ENCODE measurements at regions not wholly inside any gene's neighbourhood (a gene's known extent, or its start where the extent isn't known, plus 50 kb on each side); places are given as distances from the start of the nearest gene placed in this dataset.
"Not testable (repeated sequence)": the region's sequence is repeated elsewhere in the genome, so short reads cannot be mapped to it uniquely, and the experiment has no call there.

DNA sequence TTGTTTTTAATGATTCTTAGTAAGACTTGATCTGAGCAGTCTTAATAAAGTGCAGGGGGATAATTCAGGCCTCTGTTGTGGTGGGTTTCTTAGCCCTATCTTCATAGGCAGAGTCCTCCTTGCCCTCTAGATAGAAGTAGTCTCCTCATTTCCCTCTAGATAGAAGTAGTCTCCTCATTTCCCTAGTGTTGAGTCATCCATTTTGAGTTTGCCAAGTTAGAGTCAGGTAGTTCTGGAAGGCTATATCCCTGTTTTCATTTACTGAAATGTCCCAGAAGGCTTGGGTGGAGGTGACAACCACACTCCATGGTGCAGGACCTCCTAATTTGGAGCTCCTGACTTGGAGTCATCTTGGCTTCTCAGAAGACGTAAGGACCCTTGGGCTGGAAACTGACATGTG is 384.6 kb downstream of the MLLT3 start:
- DNase-seq = no peak

DNA sequence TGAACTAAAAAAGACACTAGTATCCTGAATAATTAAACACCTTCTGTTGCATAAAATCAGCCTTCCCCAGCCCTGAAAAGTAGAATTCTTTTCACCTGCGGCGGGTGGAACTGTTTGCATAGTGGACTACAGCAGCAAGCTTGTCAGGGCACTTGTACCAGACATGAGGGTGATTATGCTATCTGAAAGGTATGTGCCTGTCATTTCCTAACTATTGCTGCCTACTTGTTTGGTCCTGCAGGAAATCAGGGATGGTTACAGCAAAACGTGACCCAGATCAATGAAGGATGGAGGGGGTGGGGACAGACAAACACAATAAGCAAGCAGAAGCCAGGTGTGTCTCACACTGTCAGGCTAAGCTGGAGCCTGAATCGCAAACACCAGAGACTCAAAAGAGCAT is 385.6 kb downstream of the MLLT3 start:
- no peak for DNase-seq

DNA sequence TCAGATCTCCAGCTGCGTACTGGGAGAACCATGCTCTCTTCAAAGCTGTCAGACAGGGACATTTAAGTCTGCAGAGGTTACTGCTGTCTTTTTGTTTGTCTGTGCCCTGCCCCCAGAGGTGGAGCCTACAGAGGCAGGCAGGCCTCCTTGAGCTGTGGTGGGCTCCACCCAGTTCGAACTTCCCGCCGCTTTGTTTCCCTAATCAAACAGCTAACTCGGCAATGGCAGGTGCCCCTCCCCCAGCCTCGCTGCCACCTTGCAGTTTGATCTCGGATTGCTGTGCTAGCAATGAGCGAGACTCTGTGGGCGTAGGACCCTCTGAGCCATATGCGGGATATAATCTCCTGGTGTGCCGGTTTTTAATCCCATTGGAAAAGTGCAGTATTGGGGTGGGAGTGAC is 387.1 kb downstream of the MLLT3 start:
- DNase-seq = not testable (repeated sequence)

DNA sequence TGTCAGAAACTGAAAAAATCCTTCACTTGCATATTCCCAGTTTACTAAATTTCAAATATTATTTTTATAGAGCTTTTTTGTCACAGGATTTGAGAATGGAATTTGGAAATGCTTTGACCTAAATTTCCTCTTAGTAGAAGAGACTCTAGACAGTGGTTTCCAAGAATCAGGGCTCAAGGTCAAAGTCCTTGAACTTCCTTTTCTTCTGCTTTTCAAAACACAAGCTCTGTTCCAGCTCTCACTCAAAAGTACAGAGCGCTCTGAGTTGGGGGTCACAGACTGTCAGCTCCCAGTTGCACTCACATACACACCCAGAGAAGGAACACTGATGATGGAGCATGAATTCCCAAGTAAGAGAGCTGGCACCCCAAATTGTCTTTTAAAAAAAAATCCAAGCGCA is 394.2 kb downstream of the MLLT3 start:
- no peak for DNase-seq

DNA sequence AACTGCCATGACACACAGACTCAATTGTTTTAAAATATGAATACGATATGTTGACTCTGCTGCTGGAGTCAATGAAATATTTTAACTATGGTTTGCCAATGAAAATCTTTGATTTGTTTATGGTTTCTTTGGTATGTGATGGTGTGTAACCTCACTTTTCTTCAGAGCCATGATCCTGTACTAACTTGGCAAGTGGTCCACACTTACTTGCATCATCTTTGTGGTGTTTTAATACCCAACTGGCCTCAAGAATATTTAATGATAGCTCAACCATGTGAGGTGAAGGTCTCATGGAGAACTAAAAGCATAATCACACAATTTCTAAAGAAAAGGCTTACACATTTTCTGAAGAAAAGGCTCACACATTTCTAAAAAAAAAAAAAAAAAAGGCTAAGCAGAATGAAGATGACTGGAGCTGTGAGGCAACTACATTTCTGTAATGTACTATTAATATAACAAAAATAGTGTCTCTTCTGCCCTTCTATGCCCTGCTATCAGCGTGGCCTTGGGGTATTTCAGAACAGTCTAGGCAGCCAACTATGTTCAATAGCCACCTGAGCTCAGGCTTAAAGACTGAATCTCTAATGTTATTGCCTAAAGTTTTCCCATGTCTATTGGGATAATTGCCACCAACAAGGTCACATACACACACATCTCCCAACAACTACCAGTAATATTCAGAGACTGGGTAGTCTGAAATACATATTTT is 395.0 kb downstream of the MLLT3 start:
- DNase-seq = no peak

DNA sequence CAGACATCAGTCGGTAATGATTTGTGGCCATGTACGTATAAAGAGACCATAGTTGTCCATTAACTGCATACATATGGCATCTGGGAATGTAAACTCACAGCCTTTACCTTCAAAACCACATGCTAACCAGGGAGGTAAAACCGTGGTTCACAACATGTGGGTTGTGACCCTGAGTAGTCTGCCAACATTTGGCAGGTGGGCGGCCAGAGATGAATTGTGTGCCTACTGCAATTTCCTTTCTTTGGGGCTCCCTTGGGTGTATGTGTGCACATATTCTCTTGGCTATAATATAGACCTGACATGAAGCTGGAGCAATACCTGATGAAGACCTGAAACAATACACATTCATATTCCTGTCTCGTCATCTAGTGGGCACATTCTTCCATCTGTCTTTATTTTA is 396.0 kb downstream of the MLLT3 start:
- DNase-seq = no peak

DNA sequence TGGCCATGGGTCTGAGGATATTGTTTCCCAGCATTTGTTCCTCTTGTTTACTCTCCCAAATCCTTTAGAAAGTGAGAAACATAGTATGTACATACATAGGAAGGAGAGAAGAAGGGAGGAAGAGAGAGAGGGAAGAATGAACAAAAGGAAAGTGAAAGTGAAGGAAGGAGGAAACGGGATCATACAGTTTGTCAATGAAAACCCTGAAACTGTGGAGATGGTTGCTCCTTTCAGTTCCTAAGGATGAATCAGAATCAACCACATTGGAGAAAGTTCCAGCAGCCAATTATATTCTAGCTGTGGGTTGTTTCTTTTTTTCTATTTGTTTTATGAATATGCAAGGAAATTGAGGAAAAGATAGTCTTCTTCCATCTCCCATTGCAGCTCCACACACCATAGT is 396.5 kb downstream of the MLLT3 start:
- no peak for DNase-seq

DNA sequence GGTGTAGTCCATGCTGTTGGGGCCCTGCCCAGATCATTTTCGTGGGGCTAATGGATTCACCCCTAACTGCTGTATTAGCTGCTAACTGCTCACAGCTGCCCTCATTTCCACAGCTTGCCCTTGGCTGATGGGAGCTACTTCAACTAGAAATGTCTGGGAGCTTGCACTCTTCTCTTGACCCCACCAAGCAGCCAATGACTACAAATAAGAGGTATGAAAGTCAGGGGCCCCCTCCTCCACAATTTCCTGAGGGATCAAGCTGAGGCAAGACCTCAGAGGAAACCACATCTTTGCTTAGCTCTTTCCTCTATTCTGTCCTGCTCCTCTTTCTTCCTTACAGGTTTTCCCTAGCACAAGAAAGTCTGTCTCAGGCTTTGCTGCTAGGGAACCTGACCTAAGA is 397.5 kb downstream of the MLLT3 start:
- DNase-seq = no peak

DNA sequence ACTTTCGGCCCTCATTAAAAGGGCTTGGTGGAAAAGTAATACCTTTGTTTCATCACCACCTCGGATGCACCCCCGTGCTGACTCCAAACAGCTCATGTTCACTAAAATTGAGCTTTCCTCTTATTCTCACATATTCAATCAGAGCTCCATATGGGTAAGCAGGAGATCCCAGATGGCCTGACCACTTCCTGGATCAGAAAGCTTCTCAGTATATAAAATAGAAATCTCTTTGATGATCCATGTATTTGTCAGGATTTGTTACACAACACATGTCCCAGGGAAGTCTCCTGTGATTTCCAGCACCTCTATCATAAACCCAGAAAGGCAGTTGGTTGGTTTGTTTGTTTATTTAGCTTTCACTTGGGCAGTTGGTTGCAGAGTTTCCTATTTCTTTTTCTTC is 402.0 kb downstream of the MLLT3 start:
- DNase-seq = no peak

DNA sequence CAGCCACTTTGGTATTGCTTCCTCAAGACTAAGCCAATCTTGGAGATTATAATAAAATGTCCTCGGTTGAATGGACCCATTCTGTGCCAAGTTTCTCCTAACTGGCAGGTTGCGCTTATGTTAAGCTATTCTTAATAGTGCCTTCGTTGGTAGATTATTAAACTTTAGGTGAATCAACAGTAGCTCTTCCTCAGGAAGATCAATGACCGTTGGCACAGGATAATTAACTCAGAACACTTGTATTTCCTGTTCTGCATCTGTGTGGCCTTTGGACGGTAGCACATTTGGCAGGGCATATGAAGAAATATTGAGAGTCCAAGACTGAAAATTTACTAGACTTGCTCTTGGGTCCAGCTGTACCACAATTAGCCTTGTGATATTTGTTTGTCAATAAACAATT is 402.9 kb downstream of the MLLT3 start:
- no peak for DNase-seq

DNA sequence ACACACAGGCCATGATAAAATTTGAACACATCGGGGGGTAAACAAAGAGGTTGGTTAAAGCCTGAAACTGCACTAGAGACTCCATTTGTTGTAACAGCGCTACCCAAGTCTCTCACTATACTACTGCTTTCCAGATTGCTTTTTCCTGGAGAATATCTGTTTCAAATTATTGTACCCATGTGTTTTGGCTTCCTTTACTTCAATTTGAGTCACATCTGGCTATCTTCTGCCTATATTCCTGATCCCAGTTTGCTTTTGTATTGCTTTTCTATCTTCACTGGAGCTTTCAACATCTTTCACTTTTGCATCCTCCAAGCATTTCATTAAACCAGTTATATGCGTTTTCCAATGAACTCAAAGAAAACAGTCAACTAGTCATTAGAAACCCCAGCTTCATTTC is 404.7 kb downstream of the MLLT3 start:
- no peak for DNase-seq

DNA sequence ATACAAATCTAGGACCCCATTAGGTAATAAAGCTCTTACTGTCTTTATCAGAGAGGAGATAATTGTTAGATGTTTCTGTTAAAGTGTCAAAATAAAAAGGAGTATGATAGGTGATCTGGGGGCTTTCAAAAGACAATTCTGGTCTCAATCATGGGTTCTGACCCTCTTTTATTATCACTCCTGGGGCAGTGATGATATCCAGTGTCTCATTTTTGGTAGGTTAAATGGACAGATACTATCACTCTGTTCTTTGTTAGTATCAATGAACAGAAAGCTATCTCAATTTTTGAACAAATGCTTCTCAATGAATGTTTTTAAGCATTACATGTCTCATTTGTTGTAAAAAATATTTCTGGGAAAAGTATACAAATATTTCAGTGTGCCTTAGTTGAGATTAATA is 405.9 kb downstream of the MLLT3 start:
- DNase-seq = no peak

DNA sequence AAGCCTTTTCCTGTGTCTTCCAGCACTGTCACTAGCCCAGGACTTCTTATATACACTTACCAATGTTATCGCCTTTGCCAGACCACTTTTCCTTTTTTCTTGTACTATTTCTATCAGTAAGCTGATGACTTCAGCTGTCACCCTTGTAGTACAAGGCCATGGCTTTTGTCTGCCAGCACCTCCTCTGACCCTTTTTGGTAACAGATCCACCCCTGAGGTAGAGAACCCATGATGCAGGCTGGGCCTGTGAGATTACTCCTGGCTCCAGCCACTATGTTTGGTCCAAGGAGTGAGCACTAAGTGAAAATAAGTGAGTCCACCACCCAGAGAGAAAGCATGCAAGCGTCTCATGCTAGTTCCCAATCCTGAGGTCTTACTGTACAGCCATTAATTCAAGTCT is 406.7 kb downstream of the MLLT3 start:
- no peak for DNase-seq

DNA sequence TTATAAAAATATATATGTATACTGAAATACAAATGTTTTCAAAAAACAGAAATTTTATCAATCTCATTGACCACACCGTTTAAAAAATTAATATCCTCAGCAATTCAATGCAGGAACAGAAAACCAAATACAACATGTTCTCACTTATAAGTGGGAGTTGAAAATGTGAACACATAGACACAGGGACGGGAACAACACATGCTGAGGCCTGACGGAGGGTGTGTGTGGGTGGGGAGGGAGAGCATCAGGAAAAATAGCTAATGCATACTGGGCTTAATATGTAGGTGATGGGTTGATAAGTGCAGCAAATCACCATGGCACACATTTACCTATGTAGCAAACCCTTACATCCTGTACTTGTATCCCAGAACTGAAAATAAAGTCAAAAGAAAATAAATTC is 409.5 kb downstream of the MLLT3 start:
- no peak for DNase-seq

DNA sequence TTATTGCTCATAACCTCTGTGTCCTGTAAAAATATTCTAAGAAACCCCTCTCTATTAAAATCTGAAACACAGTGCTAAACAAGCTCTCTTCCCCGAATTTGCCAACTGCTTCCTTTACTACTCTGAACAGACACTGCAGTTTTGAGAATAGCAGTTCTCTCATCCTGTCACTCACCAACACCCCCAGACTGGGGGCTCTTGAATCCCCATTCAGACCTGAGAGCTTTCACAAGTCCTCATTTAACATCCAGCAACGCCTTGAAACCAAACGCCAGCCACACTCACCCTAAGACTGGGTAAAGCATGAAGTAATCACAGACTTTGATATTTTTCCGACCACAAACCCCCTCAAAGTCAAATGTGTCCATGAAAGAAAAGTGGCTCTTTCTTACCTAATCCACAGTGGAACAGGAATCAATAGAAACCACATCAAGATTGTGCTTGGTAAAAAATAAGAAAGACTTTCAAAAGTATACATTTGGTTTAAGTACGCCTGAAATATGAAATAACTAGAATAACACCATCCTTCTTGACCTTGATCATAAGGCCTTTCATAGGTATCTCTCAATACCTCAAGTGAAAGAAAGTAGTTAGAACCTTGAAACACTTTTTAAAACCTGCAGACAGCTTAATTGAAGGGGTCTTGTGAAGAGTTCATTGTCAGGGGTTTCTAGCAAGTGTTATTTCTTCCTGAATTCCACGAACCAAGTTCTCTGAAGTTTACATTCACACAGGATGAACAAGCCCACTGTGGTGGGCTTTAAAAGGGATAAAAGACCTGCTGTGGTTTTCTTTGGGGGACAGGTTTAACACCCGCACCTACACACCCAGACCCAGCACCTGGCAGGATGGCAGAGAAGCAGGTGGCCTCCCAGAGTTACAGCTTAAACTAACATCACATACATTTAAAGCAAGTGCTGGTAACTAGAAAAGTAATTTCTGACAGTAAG is 412.6 kb downstream of the MLLT3 start:
- peak; percentile 26 for DNase-seq

DNA sequence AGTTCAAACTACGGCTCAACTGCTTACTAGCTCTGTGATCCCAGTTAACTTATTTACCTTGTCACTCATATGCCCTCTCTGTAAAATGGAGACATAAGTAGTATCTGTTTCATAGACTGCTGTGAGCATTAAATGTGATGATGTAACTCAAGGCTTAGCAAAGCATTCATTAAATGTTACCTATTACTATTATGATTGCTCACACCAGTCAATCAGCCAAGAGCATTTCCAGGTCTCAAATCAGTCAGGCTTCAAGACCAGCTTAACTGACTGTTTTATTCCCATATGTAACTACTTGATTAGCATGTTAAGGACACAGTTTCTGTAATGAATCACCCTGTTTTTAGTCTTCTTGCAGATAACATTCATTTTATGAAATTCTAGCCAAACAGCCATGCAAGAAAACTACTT is 413.3 kb downstream of the MLLT3 start:
- no peak for DNase-seq

DNA sequence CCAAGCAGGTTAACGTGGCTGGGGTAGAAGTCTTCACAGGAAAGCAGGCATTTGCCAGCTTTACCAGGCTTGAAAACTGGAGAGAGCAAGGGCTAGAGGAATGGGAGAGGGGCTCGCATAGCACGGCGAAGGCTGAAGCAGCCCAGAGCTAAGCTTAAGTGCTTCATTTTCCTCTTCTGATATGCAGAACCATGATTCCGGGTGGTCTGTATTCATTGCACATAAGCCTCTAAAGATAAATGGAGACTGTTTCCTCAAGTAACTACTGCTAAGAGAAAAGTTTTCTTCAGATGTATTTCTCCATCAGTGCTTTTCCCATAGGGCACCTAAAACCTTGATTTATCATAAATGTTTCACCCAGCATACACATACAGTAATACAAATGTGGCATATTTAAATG is 414.1 kb downstream of the MLLT3 start:
- DNase-seq = no peak

DNA sequence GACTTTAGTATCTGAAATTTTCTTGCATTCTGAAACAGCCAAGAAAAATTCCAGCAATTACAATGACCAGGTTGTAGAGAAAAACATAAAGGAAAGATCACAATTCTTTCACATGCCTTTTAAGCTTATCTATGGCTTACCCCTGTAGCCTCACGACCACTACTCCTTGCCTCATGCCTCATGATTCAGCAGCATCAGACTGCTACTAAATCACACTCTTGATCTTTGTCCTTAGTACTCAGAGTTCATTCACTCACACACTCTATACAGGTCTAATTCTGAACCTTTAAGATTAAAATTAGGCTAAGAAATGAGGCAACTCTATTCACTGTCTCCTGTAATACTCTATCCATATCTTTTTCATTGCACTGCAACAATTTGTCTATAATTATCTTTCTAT is 415.1 kb downstream of the MLLT3 start:
- DNase-seq = no peak

DNA sequence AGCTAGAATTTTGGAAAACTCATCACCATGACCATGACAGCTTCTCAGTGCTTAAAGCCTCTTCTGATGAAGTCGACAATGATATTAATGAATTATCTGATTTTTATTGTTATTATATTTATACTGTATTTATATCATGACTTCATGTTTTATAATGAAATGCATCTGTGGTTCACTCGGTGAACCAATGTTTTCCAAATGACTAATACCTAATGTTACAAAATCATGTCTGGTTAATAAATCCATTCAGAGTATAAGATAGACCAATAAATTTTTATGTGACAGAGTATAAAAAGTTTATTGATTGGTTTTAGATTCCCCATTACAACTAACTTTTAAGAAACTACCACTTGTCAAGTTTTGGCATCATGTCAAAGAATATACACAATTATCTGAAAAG is 416.5 kb downstream of the MLLT3 start:
- DNase-seq = no peak

DNA sequence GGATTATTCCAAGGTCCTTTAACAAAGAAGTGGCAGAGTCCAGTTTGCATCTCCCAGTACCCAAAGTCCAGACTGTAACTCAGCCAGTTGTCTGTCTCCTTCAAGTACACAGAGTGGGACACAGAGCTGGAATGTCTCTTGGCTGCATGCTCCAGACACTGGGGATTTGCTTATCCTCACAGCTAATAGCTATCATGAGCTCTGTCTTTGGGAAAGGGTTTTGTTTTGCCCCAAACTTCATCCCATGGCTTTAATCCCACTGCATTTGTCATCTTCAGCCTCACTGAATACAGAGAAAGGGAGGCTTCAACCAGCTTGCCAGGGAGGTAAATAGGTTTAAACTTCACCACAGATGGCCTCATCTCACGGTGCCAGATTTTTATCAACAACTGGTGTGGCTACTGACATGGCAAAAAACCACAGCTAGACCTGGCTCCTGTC is 412.2 kb upstream of the SLC24A2 start:
- no peak for DNase-seq

DNA sequence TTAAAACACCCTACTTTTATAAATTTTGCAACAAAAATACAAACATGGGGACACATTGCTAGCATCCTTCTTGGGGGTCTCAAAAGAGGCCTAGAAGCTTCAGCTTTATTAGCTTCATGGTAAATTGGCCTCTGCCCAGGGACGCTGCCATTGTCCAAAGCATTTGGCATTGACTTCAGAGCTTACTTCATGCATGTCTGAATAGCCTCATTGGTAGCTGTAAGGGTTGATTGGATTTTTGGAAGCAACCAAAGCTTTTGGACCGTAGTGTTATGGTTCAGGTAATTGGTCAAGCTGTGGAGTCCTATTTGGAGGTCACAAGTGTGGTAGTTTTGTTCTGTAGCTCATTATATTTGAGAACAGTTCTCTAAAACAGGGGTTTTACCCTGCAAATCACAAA is 411.7 kb upstream of the SLC24A2 start:
- no peak for DNase-seq

DNA sequence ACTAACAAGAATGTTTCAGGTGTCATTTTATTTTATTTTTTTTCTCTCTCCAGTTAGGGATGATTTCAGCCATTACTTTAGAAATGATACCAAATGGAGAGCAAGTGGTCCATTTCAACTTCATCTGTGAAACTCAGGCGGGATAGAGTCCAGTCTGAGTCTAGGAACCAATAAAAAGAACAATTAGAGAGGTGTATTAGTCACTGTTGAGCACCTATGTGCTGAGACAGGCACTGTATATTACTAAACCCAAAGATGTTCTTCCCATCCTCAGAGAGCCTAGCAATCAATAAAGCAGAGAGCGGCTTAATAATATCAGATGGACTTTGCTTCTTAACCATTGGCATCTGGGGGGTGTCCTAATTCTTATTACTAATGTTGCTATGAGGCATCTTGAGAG is 410.3 kb upstream of the SLC24A2 start:
- no peak for DNase-seq

DNA sequence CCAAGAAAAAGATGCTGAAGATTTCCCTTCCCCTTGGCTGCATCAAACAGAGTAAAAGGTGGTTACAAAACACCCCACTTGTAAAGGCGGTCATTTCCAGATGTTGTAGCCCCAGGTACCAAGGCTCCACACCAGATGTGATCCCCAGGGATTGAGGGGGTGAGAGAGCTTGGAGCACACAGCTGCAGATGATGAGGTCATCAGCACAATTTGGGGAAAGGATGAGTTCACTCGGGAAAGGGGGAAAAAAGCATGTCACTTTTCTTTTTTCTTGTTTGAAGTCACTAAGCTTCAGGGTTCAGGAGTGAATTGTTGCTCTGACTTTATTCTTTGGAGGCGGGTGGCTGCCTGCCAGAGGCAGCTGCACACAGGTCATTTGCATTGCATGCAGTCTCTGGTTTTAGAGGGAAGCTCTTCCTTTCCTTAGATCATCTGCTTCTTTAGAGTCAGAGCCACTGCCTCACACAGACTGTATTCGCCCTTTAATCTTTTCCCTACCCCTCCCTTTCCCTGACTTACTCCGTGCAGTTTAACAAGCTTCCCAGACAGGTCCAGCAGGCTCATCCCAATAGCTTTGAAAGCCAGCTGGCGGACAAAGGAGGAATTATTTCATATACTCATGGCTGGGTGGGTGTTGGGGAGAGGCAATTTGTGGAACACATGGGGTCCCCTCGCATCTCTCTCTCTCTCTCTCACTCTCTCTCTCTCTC is 409.3 kb upstream of the SLC24A2 start:
- DNase-seq = no peak
